ENCODE measurements at regions not wholly inside any gene's neighbourhood (a gene's known extent, or its start where the extent isn't known, plus 50 kb on each side); places are given as distances from the start of the nearest gene placed in this dataset.

GRCh38 chr2:128727914-128728313 is 409.2 kb upstream of the HS6ST1 start:
- no peak for DNase-seq (ENCODE audit: low spot score)
- TF ChIP-seq CTCF (IDR thresholded peaks at IDR 0.05) = no peak
- H3K4me3 ChIP-seq = no peak overlapping the region
- H3K27ac ChIP-seq = no peak overlapping the region

- TF ChIP-seq CTCF (IDR thresholded peaks at IDR 0.05) = no peak
- no peak for DNase-seq (ENCODE audit: low spot score)
- Histone ChIP-seq H3K4me3 (no peak overlapping the region), H3K27ac (no peak overlapping the region)
Measured at GRCh38 chr2:128729051-128729450, 410.4 kb upstream of the HS6ST1 start.

GRCh38 chr2:128731994-128732650 is 413.5 kb upstream of the HS6ST1 start:
- TF ChIP-seq CTCF (IDR thresholded peaks at IDR 0.05) = no peak
- peak; percentile 47 for DNase-seq (ENCODE audit: low spot score)
- no peak overlapping the region for H3K27ac ChIP-seq
- H3K4me3 ChIP-seq = no peak overlapping the region

- Histone ChIP-seq H3K4me3 (no peak overlapping the region), H3K27ac (peak overlapping the region in 1 of 2 donors; percentile 29)
- no peak for TF ChIP-seq CTCF (IDR thresholded peaks at IDR 0.05)
- DNase-seq (ENCODE audit: low spot score) = no peak
Measured at GRCh38 chr2:128732976-128733431, 414.3 kb upstream of the HS6ST1 start.

GRCh38 chr2:128733450-128733849 is 414.8 kb upstream of the HS6ST1 start:
- TF ChIP-seq CTCF (IDR thresholded peaks at IDR 0.05) = no peak
- DNase-seq (ENCODE audit: low spot score) = no peak
- no peak overlapping the region for H3K27ac ChIP-seq
- H3K4me3 ChIP-seq = no peak overlapping the region

- no peak for DNase-seq (ENCODE audit: low spot score)
- no peak overlapping the region for H3K4me3 ChIP-seq
- H3K27ac ChIP-seq = no peak overlapping the region
- TF ChIP-seq CTCF (IDR thresholded peaks at IDR 0.05) = no peak
Measured at GRCh38 chr2:128734521-128735295, 416.0 kb upstream of the HS6ST1 start.

Data from coronary artery (tissue), 2 donors.